CD14-positive monocyte (primary cell): ENCODE measurements at regions not wholly inside any gene's neighbourhood (a gene's known extent, or its start where the extent isn't known, plus 50 kb on each side); places are given as distances from the start of the nearest gene placed in this dataset.

ENCODE experiments used
- DNase-seq, 3 donors: peaks; one replicate each; pipeline ENCODE4 v3.0.0-alpha.2; 2011 to 2022
- H2AFZ ChIP-seq: 2 replicates; pipeline ENCODE4 v1.6.0; 2012; ENCODE audit warnings: mild to moderate bottlenecking, low read depth, low read length, inconsistent platforms; ENCODE audit not compliant: insufficient read depth, poor library complexity, severe bottlenecking
- H3K27ac ChIP-seq, 2 donors: 1 replicate in 1 of 2; 2 replicates in 1 of 2; pipeline ENCODE4 v1.5.1; 2012 to 2013; ENCODE audit warnings: low read length in 2 of 2, control low read depth in 1 of 2, inconsistent platforms in 1 of 2, low read depth in 1 of 2, mild to moderate bottlenecking in 1 of 2
- H3K27me3 ChIP-seq, 2 donors: one replicate each; pipeline versions ENCODE4 v1.6.0 to v1.6.1; 2011 to 2013; ENCODE audit warnings: low read length in 2 of 2; ENCODE audit not compliant: control insufficient read depth in 2 of 2, insufficient read depth in 2 of 2
- H3K36me3 ChIP-seq, 2 donors: replicated peaks in 1 of 2; 1 replicate in 1 of 2; 2 replicates in 1 of 2; pipeline versions ENCODE4 v1.5.1 to v1.6.1; 2012 to 2013; ENCODE audit warnings: low read length in 2 of 2, control low read depth in 1 of 2, inconsistent platforms in 1 of 2, mild to moderate bottlenecking in 1 of 2; ENCODE audit not compliant: insufficient read depth in 2 of 2, control insufficient read depth in 1 of 2
- H3K4me1 ChIP-seq, 2 donors: 1 replicate in 1 of 2; 2 replicates in 1 of 2; pipeline versions ENCODE4 v1.5.1 to v1.6.1; 2012 to 2013; ENCODE audit warnings: low read length in 2 of 2, control low read depth in 1 of 2, inconsistent platforms in 1 of 2, mild to moderate bottlenecking in 1 of 2, moderate library complexity in 1 of 2; ENCODE audit not compliant: insufficient read depth in 2 of 2, control insufficient read depth in 1 of 2
- H3K4me2 ChIP-seq: replicated peaks from 2 replicates; pipeline ENCODE3; 2012; ENCODE audit warnings: low read length, moderate library complexity, mild to moderate bottlenecking; ENCODE audit not compliant: poor library complexity, severe bottlenecking; ENCODE audit errors: extremely low read depth
- H3K4me3 ChIP-seq, 3 experiments: fragments of 200-600 bp in 1 of 3; sonication (generic) in 1 of 3; replicated peaks in 1 of 3; 1 replicate in 2 of 3; 2 replicates in 1 of 3; pipeline ENCODE4 v1.5.1; 2011 to 2013; ENCODE audit warnings: low read length in 3 of 3, mild to moderate bottlenecking in 3 of 3, control low read depth in 2 of 3, low read depth in 2 of 3, inconsistent platforms in 1 of 3, moderate library complexity in 1 of 3
- H3K79me2 ChIP-seq: 2 replicates; pipeline ENCODE4 v1.6.0; 2012; ENCODE audit warnings: mild to moderate bottlenecking, control low read depth, inconsistent platforms, low read length, moderate library complexity; ENCODE audit not compliant: insufficient read depth
- H3K9ac ChIP-seq: 2 replicates; pipeline ENCODE4 v1.6.0; 2017; ENCODE audit warnings: low read length, mild to moderate bottlenecking; ENCODE audit not compliant: insufficient read depth, poor library complexity, severe bottlenecking
- H3K9me3 ChIP-seq, 2 donors: replicated peaks in 1 of 2; 1 replicate in 1 of 2; 2 replicates in 1 of 2; pipeline versions ENCODE4 v1.5.1 to v1.6.1; 2012 to 2013; ENCODE audit warnings: low read length in 2 of 2, control low read depth in 1 of 2; ENCODE audit not compliant: control insufficient read depth in 1 of 2, insufficient read depth in 1 of 2
- H4K20me1 ChIP-seq: 2 replicates; pipeline ENCODE4 v1.6.0; 2012; ENCODE audit warnings: mild to moderate bottlenecking, low read length, control low read depth, moderate library complexity; ENCODE audit not compliant: insufficient read depth
- H3K27ac Mint-ChIP-seq, 7 donors: one replicate each; pipeline ENCODE4 v1.8.0; 2020; ENCODE audit warnings: mild to moderate bottlenecking in 7 of 7, mixed read lengths in 7 of 7, moderate library complexity in 6 of 7, inconsistent platforms in 2 of 7
- H3K27me3 Mint-ChIP-seq, 3 donors: one replicate each; pipeline ENCODE4 v1.8.0; 2021 to 2022; ENCODE audit warnings: low read depth in 3 of 3, mild to moderate bottlenecking in 3 of 3, mixed read lengths in 3 of 3, moderate library complexity in 3 of 3, inconsistent platforms in 1 of 3
- H3K36me3 Mint-ChIP-seq, 2 donors: one replicate each; pipeline ENCODE4 v1.8.0; 2020; ENCODE audit warnings: mixed read lengths in 2 of 2, inconsistent platforms in 1 of 2, mild to moderate bottlenecking in 1 of 2
- H3K4me1 Mint-ChIP-seq: one replicate; pipeline ENCODE4 v1.8.0; 2020; ENCODE audit warnings: mild to moderate bottlenecking, mixed read lengths
- H3K4me3 Mint-ChIP-seq, 2 donors: one replicate each; pipeline ENCODE4 v1.8.0; 2020; ENCODE audit warnings: mild to moderate bottlenecking in 2 of 2, mixed read lengths in 2 of 2, moderate library complexity in 1 of 2
- H3K9me3 Mint-ChIP-seq, 7 donors: one replicate each; pipeline ENCODE4 v1.8.0; 2020 to 2022; ENCODE audit warnings: mixed read lengths in 7 of 7, mild to moderate bottlenecking in 6 of 7, moderate library complexity in 6 of 7, inconsistent platforms in 2 of 7
- WGBS: methylation state at CpG from one replicate; pipeline ENCODE4 v1.1.5; 2013; ENCODE audit warnings: missing lambda C conversion rate; ENCODE audit not compliant: insufficient coverage; 5-methylcytosine and 5-hydroxymethylcytosine counted together
- intact Hi-C, 2 donors: fragments of 100-400 bp; cut with micrococcal nuclease; formaldehyde crosslinking; loops; one replicate each; pipeline versions ENCODE4 v1.15.0 to v1.15.1; 2023
- TF ChIP-seq, protein P1 (sequence below): fragments of 200-600 bp; IDR thresholded peaks from one replicate; pipeline ENCODE4 v1.8.0; 2022; ENCODE audit warnings: antibody characterized with exemption, mild to moderate bottlenecking

DNA sequence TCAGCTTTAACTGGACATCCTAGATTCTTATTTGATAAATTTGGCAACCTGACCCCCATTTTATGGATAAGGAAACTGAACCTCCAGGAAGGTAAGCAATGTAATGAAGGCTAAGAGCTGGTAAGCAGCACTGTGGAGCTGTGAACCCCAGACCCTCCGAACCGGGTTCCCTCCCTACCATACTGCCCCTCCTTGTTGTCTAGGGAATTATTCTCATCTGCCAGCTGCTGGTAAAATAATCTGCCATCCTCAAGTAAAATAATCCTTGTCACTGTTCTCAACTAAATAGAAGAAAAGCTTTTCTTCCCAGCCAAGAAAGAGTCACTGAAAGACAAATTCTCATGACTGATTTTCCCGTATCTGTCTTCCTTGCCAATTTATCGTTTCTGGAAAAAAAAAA is 55.8 kb upstream of the PRDX6 start:
- Mint-ChIP-seq H3K4me3 (no peak overlapping the region), H3K9me3 (no peaks in the 10 kb centered on the region), H3K36me3 (peaks cover 7 to 16% of the 10 kb centered on the region in 2 donors), H3K27ac (peak overlapping the region in 3 of 7 donors; percentile 5 to 84 (median 10)), H3K27me3 (peaks cover 0 to 3% (median 0%) of the 10 kb centered on the region in 3 donors), H3K4me1 (peaks cover 67% of the 10 kb centered on the region)
- H3K27ac ChIP-seq: no peak overlapping the region
- H3K4me2 ChIP-seq: no peak overlapping the region
- H3K27me3 ChIP-seq: no peaks in the 10 kb centered on the region
- no peaks in the 10 kb centered on the region for H3K9me3 ChIP-seq
- no peaks in the 10 kb centered on the region for H3K36me3 ChIP-seq
- peaks cover 46 to 57% of the 10 kb centered on the region in 2 donors for H3K4me1 ChIP-seq
- H3K9ac ChIP-seq: no peak overlapping the region
- TF ChIP-seq, protein P1, sequence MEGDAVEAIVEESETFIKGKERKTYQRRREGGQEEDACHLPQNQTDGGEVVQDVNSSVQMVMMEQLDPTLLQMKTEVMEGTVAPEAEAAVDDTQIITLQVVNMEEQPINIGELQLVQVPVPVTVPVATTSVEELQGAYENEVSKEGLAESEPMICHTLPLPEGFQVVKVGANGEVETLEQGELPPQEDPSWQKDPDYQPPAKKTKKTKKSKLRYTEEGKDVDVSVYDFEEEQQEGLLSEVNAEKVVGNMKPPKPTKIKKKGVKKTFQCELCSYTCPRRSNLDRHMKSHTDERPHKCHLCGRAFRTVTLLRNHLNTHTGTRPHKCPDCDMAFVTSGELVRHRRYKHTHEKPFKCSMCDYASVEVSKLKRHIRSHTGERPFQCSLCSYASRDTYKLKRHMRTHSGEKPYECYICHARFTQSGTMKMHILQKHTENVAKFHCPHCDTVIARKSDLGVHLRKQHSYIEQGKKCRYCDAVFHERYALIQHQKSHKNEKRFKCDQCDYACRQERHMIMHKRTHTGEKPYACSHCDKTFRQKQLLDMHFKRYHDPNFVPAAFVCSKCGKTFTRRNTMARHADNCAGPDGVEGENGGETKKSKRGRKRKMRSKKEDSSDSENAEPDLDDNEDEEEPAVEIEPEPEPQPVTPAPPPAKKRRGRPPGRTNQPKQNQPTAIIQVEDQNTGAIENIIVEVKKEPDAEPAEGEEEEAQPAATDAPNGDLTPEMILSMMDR: no peak
- no peaks in the 10 kb centered on the region for H3K79me2 ChIP-seq
- H3K4me3 ChIP-seq: no peak overlapping the region
- H2AFZ ChIP-seq: no peak overlapping the region
- no peaks in the 10 kb centered on the region for H4K20me1 ChIP-seq
- no peak for DNase-seq
- WGBS: 100% methylated on average over 1 of the region's 4 CpGs
- intact Hi-C loops: loop anchor here (5.0 to 10.0 kb wide), 3 partner anchors 401 to 676 kb away; partner anchors contain the start of genes CENPL (in 1 of the 2) and DARS2 (in 1 of the 2)

DNA sequence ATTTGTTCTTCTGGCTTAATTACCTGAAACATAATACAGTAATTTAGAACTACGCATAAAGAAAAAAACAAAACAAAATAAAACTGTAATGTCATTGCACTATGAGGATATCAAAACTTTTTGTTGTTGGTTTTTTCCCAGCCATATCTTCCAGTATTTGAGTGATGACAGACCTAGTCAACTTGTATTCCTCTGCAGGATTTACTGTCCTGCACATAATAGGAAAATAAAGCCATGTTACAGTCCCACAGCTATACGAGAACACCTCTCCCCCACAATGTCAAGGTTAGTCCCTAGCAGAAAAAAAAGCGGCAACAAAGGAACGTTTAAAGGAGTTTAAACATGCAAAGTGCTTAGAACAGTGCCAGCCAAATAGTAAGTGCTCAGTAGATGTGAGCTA is 55.3 kb upstream of the PRDX6 start:
- Histone ChIP-seq H3K36me3 (no peaks in the 10 kb centered on the region), H3K4me2 (peak overlapping the region; percentile 28), H3K4me1 (peaks cover 46 to 59% of the 10 kb centered on the region in 2 donors), H3K4me3 (no peak overlapping the region), H3K27me3 (no peaks in the 10 kb centered on the region), H3K9me3 (no peaks in the 10 kb centered on the region), H3K27ac (peak overlapping the region in 1 of 2 donors; percentile 73), H3K9ac (no peak overlapping the region), H3K79me2 (no peaks in the 10 kb centered on the region), H4K20me1 (no peaks in the 10 kb centered on the region), H2AFZ (no peak overlapping the region)
- TF ChIP-seq, protein P1: no peak
- intact Hi-C loops: loop anchor here (5.0 to 10.0 kb wide), 3 partner anchors 401 to 677 kb away; partner anchors contain the start of genes CENPL (in 1 of the 2) and DARS2 (in 1 of the 2)
- Mint-ChIP-seq H3K27ac (peak overlapping the region in 4 of 7 donors; percentile 25 to 93 (median 87)), H3K4me1 (peaks cover 69% of the 10 kb centered on the region), H3K27me3 (peaks cover 0 to 3% (median 0%) of the 10 kb centered on the region in 3 donors), H3K36me3 (peaks cover 7 to 16% of the 10 kb centered on the region in 2 donors), H3K9me3 (no peaks in the 10 kb centered on the region), H3K4me3 (no peak overlapping the region)
- WGBS: no CpG with 5 or more reads among the region's 4 CpGs
- DNase-seq: no peak
